GM12878 (cell line): ENCODE measurements at regions not wholly inside any gene's neighbourhood (a gene's known extent, or its start where the extent isn't known, plus 50 kb on each side); places are given as distances from the start of the nearest gene placed in this dataset.

Source experiments
- ATAC-seq: fragments of 200-7000 bp; cut with Tn5 transposase; 3 replicates; pipeline ENCODE4 v1.9.1; 2020; ENCODE audit warnings: mild to moderate bottlenecking, moderate library complexity
- BruUV-seq: library from RNA; stranded (reverse); fragments of 400-500 nt; replicated peaks from 2 replicates; lab custom pipeline; 2021; lab: Mats Ljungman, UMichigan
- CTCF ChIA-PET: fragments of 300-600 bp; sonication (Branson Sonifier 250); formaldehyde crosslinking; extraction: SDS; loops from one replicate; lab custom pipeline; 2021; ENCODE audit warnings: inconsistent platforms; lab: Yijun Ruan, JAX
- POLR2A ChIA-PET: fragments of 350-600 bp; formaldehyde crosslinking; extraction: SDS; loops from one replicate; lab custom pipeline; 2021; ENCODE audit warnings: inconsistent platforms; lab: Charles Lee
- RAD21 ChIA-PET: fragments of 300-600 bp; sonication (Branson Sonifier 250); formaldehyde crosslinking; loops from one replicate; lab custom pipeline; 2023; ENCODE audit warnings: antibody characterized with exemption; ENCODE audit not compliant: unreplicated experiment; lab: Charles Lee
- SMC1A ChIA-PET: fragments of 300-600 bp; sonication (Branson Sonifier 250); formaldehyde crosslinking; loops from one replicate; lab custom pipeline; 2023; ENCODE audit not compliant: unreplicated experiment, uncharacterized antibody; lab: Charles Lee
- DNase-seq: peaks from one replicate; pipeline ENCODE4 v3.0.0-alpha.2; 2011; ENCODE audit warnings: low read depth, low spot score
- FAIRE-seq: peaks from 3 replicates; lab custom pipeline; 2011; peaks lifted over from hg19 to GRCh38; lab: Jason Lieb, UNC
- H2AFZ ChIP-seq: 2 replicates; pipeline ENCODE4 v1.6.0; 2011; ENCODE audit warnings: low read depth, low read length, control low read depth; ENCODE audit not compliant: control insufficient read depth
- H3K27ac ChIP-seq: 2 replicates; pipeline ENCODE4 v1.5.1; 2011; ENCODE audit warnings: control low read depth; ENCODE audit not compliant: control insufficient read depth, insufficient read depth
- H3K27me3 ChIP-seq, 2 experiments: replicated peaks in 1 of 2; 2 replicates each; pipeline versions ENCODE4 v1.6.0 to v1.6.1; 2011; ENCODE audit warnings: low read length in 1 of 2; ENCODE audit not compliant: control insufficient read depth in 2 of 2, insufficient read depth in 2 of 2
- H3K36me3 ChIP-seq, 2 experiments: 2 replicates each; pipeline ENCODE4 v1.5.1; 2011; ENCODE audit warnings: low read length in 1 of 2; ENCODE audit not compliant: control insufficient read depth in 2 of 2, insufficient read depth in 2 of 2
- H3K4me1 ChIP-seq: 2 replicates; pipeline ENCODE4 v1.6.1; 2011; ENCODE audit warnings: mild to moderate bottlenecking, low read length, moderate library complexity, mixed read lengths; ENCODE audit not compliant: control insufficient read depth, insufficient read depth
- H3K4me2 ChIP-seq: 2 replicates; pipeline ENCODE4 v1.6.0; 2011; ENCODE audit warnings: control low read depth; ENCODE audit not compliant: control insufficient read depth, insufficient read depth
- H3K4me3 ChIP-seq: fragments of 200-600 bp; sonication (generic); 2 replicates; pipeline ENCODE4 v1.5.1; 2016
- H3K79me2 ChIP-seq: 2 replicates; pipeline ENCODE4 v1.6.0; 2011; ENCODE audit warnings: low read length; ENCODE audit not compliant: control insufficient read depth, insufficient read depth
- H3K9ac ChIP-seq: 2 replicates; pipeline ENCODE4 v1.8.0; 2011; ENCODE audit warnings: low read length, control low read depth, mixed read lengths; ENCODE audit not compliant: control insufficient read depth, insufficient read depth
- H3K9me3 ChIP-seq: replicated peaks from 3 replicates; pipeline ENCODE4 v1.5.1; 2011; ENCODE audit warnings: mild to moderate bottlenecking, low read length; ENCODE audit not compliant: control insufficient read depth, insufficient read depth
- H4K20me1 ChIP-seq: 2 replicates; pipeline ENCODE4 v1.6.0; 2011; ENCODE audit not compliant: control insufficient read depth, insufficient read depth
- CEBPZ ChIP-seq: fragments of 150-350 bp; IDR thresholded peaks from 2 replicates; pipeline ENCODE4 v1.6.1; 2016; ENCODE audit warnings: low read depth, low read length
- CTCF ChIP-seq, 3 experiments: IDR thresholded peaks in 2 of 3; conservative IDR thresholded peaks in 1 of 3; 2 replicates each; pipeline ENCODE4 v1.5.1; 2011; ENCODE audit warnings: low read depth in 3 of 3, low read length in 3 of 3, mild to moderate bottlenecking in 3 of 3, control low read depth in 2 of 3, moderate library complexity in 2 of 3, inconsistent platforms in 1 of 3, mixed read lengths in 1 of 3; ENCODE audit not compliant: control insufficient read depth in 2 of 3, insufficient read depth in 1 of 3; ENCODE audit errors: extremely low read depth in 1 of 3
- GATAD2B ChIP-seq: fragments of 450-650 bp; conservative IDR thresholded peaks from 2 replicates; pipeline ENCODE4 v1.6.1; 2017; ENCODE audit warnings: low read depth, mild to moderate bottlenecking, moderate library complexity
- JUND ChIP-seq: IDR thresholded peaks from 2 replicates; pipeline ENCODE4 v1.6.1; 2012; ENCODE audit warnings: low read depth, mild to moderate bottlenecking, low read length, improper control_type of control experiment, moderate library complexity
- KLF5 ChIP-seq: fragments of 450-650 bp; IDR thresholded peaks from 2 replicates; pipeline ENCODE4 v1.6.1; 2014; ENCODE audit warnings: mild to moderate bottlenecking; ENCODE audit not compliant: partially characterized antibody
- MAX ChIP-seq: IDR thresholded peaks from 2 replicates; pipeline ENCODE4 v1.6.1; 2012; ENCODE audit warnings: low read depth, low read length, improper control_type of control experiment
- PKNOX1 ChIP-seq: fragments of 450-650 bp; IDR thresholded peaks from 2 replicates; pipeline ENCODE4 v1.6.1; 2016; ENCODE audit warnings: mild to moderate bottlenecking
- POLR2AphosphoS5 ChIP-seq: IDR thresholded peaks from 2 replicates; pipeline ENCODE4 v1.6.1; 2011; ENCODE audit warnings: mild to moderate bottlenecking, low read length, inconsistent platforms
- RAD21 ChIP-seq: IDR thresholded peaks from 2 replicates; pipeline ENCODE4 v1.6.1; 2011; ENCODE audit warnings: mild to moderate bottlenecking, low read depth, low read length, moderate library complexity; ENCODE audit not compliant: insufficient read depth
- RUNX3 ChIP-seq: IDR thresholded peaks from 2 replicates; pipeline ENCODE4 v1.6.1; 2012; ENCODE audit warnings: low read length, inconsistent platforms
- SREBF2 ChIP-seq: IDR thresholded peaks from 2 replicates; pipeline ENCODE4 v1.6.1; 2012; ENCODE audit warnings: mild to moderate bottlenecking, low read length
- ZNF592 ChIP-seq: fragments of 450-650 bp; IDR thresholded peaks from 2 replicates; pipeline ENCODE4 v1.6.1; 2017; ENCODE audit warnings: mild to moderate bottlenecking, moderate library complexity
- WGBS: methylation state at CpG from one replicate; pipeline ENCODE4 v1.1.6; 2016; ENCODE audit warnings: low lambda C conversion rate; ENCODE audit not compliant: insufficient replicate concordance, insufficient coverage; ENCODE audit errors: missing lambda C conversion rate; 5-methylcytosine and 5-hydroxymethylcytosine counted together
- in situ Hi-C: fragments of 300-500 bp; cut with MboI; formaldehyde crosslinking; loops from 9 replicates; pipeline ENCODE4 v1.14.3; 2018; ENCODE audit warnings: mixed read lengths
- intact Hi-C: fragments of 100-400 bp; cut with micrococcal nuclease; formaldehyde crosslinking; loops from one replicate; pipeline ENCODE4 v1.14.2; 2022; ENCODE audit not compliant: unreplicated experiment

- Histone ChIP-seq H3K4me3 (no peak overlapping the region), H3K4me2 (no peak overlapping the region), H3K9ac (no peak overlapping the region), H2AFZ (no peak overlapping the region), H3K9me3 (no peaks in the 10 kb centered on the region; the same call in 2 of the 3 replicates), H3K36me3 (no peaks in the 10 kb centered on the region), H3K27me3 (no peaks in the 10 kb centered on the region), H3K79me2 (no peaks in the 10 kb centered on the region), H3K27ac (no peak overlapping the region), H3K4me1 (no peaks in the 10 kb centered on the region), H4K20me1 (no peaks in the 10 kb centered on the region)
- FAIRE-seq (no peak), ATAC-seq (no peak), DNase-seq (no peak)
- WGBS = 40% methylated on average over 1 of the region's 1 CpG
- RAD21 ChIA-PET = no interaction called here
- intact Hi-C loops = no loop called here
- in situ Hi-C loops = no loop called here
- POLR2A ChIA-PET = no interaction called here
- SMC1A ChIA-PET = no interaction called here
- CTCF ChIA-PET = no interaction called here
- no TSS peak for BruUV-seq
- TF ChIP-seq CEBPZ (no peak), ZNF592 (no peak), PKNOX1 (no peak), RAD21 (no peak), JUND (no peak), KLF5 (no peak), POLR2AphosphoS5 (no peak), RUNX3 (no peak), MAX (no peak), SREBF2 (no peak), CTCF (IDR thresholded peaks at IDR 0.05 in 2 of 3, conservative IDR thresholded peaks at IDR 0.05 in 1 of 3; ENCODE audit: control insufficient read depth in 2 of 3, extremely low read depth in 1 of 3, insufficient read depth in 1 of 3, low read depth in 3 of 3, low read length in 3 of 3) (no peak), GATAD2B (no peak)
Observed at GRCh38 chr2:56656826-56657225, 473.0 kb downstream of the CCDC85A start.
